HCT116 (cell line): ENCODE measurements at regions not wholly inside any gene's neighbourhood (a gene's known extent, or its start where the extent isn't known, plus 50 kb on each side); places are given as distances from the start of the nearest gene placed in this dataset.

ENCODE experiments used
- ATAC-seq: fragments of 200-7000 bp; cut with Tn5 transposase; 2 replicates; pipeline ENCODE4 v1.9.1; 2020; ENCODE audit warnings: mild to moderate bottlenecking, moderate library complexity
- BruUV-seq: library from RNA; stranded (reverse); fragments of 400-500 nt; replicated peaks from 2 replicates; lab custom pipeline; 2021; lab: Mats Ljungman, UMichigan
- CTCF ChIA-PET: fragments of 300-600 bp; sonication (Branson Sonifier 250); formaldehyde crosslinking; loops from one replicate; lab custom pipeline; 2021; ENCODE audit warnings: antibody characterized with exemption; lab: Charles Lee
- POLR2A ChIA-PET: fragments of 300-600, 350-600 bp; sonication (Branson Sonifier 250); formaldehyde crosslinking; loops from one replicate; lab custom pipeline; 2021; ENCODE audit warnings: antibody characterized with exemption; lab: Charles Lee
- RAD21 ChIA-PET, 2 experiments: fragments of 300-600 bp; sonication (Branson Sonifier 250); formaldehyde crosslinking; loops; one replicate each; lab custom pipeline; 2023; ENCODE audit warnings: low total read pairs in 2 of 2; ENCODE audit not compliant: uncharacterized antibody in 2 of 2, unreplicated experiment in 2 of 2, low non-redundant PET in 1 of 2; lab: Charles Lee
- DNase-seq: peaks from one replicate; pipeline ENCODE4 v3.0.0-alpha.2; 2010; ENCODE audit warnings: low read depth, low spot score
- H2AFZ ChIP-seq: fragments of 200-600 bp; shearing (Covaris generic), sonication (generic); 2 replicates; pipeline ENCODE4 v1.6.1; 2017; ENCODE audit warnings: low read depth, mixed run types, mixed read lengths, antibody characterized with exemption, low read length; ENCODE audit not compliant: poor library complexity, severe bottlenecking
- H3K27ac ChIP-seq: 2 replicates; pipeline ENCODE4 v1.5.1; 2012; ENCODE audit warnings: low read depth, low read length
- H3K27me3 ChIP-seq: fragments of 200-600 bp; sonication (generic); 2 replicates; pipeline ENCODE4 v1.6.1; 2016; ENCODE audit warnings: mixed run types, low read length, mixed read lengths; ENCODE audit not compliant: insufficient read depth
- H3K36me3 ChIP-seq, 2 experiments: fragments of 200-500 bp in 1 of 2; fragments of 200-600 bp in 1 of 2; sonication (Bioruptor generic) in 1 of 2; sonication (generic) in 1 of 2; 2 replicates each; pipeline versions ENCODE4 v1.5.1 to v1.6.1; 2014 to 2016; ENCODE audit warnings: low read length in 2 of 2, inconsistent platforms in 1 of 2, mixed read lengths in 1 of 2, mixed run types in 1 of 2; ENCODE audit not compliant: insufficient read depth in 2 of 2, control insufficient read depth in 1 of 2
- H3K4me1 ChIP-seq, 2 experiments: fragments of 200-600 bp in 1 of 2; sonication (generic) in 1 of 2; 2 replicates each; pipeline versions ENCODE4 v1.5.1 to v1.6.1; 2012 to 2017; ENCODE audit warnings: low read length in 2 of 2, inconsistent platforms in 1 of 2, mild to moderate bottlenecking in 1 of 2, mixed read lengths in 1 of 2, mixed run types in 1 of 2, moderate library complexity in 1 of 2; ENCODE audit not compliant: insufficient read depth in 2 of 2, control insufficient read depth in 1 of 2
- H3K4me2 ChIP-seq: fragments of 200-600 bp; sonication (generic); 2 replicates; pipeline ENCODE4 v1.6.1; 2017; ENCODE audit warnings: mixed run types, low read length, mixed read lengths
- H3K4me3 ChIP-seq, 2 experiments: fragments of 200-600 bp in 1 of 2; sonication (generic) in 1 of 2; replicated peaks in 1 of 2; 2 replicates each; pipeline ENCODE4 v1.5.1; 2011 to 2016; ENCODE audit warnings: low read length in 2 of 2, control low read depth in 1 of 2, low read depth in 1 of 2, mild to moderate bottlenecking in 1 of 2, mixed read lengths in 1 of 2, mixed run types in 1 of 2
- H3K79me2 ChIP-seq: fragments of 200-600 bp; sonication (generic); 2 replicates; pipeline ENCODE4 v1.6.1; 2017; ENCODE audit warnings: mild to moderate bottlenecking, mixed run types, low read length, moderate library complexity, mixed read lengths; ENCODE audit not compliant: insufficient read depth
- H3K9ac ChIP-seq: fragments of 200-600 bp; sonication (generic); 2 replicates; pipeline ENCODE4 v1.6.1; 2016; ENCODE audit warnings: low read length, mixed read lengths
- H3K9me2 ChIP-seq: fragments of 200-600 bp; sonication (generic), shearing (Covaris generic); 2 replicates; pipeline ENCODE4 v1.6.1; 2017; ENCODE audit warnings: mixed run types, mild to moderate bottlenecking, moderate library complexity; ENCODE audit not compliant: insufficient read depth
- H3K9me3 ChIP-seq, 2 experiments: fragments of 200-500 bp in 1 of 2; fragments of 200-600 bp in 1 of 2; sonication (Bioruptor generic) in 1 of 2; sonication (generic) in 1 of 2; 2 replicates each; pipeline ENCODE4 v1.6.1; 2014 to 2017; ENCODE audit warnings: low read length in 2 of 2, mixed read lengths in 2 of 2, inconsistent platforms in 1 of 2, low read depth in 1 of 2, mild to moderate bottlenecking in 1 of 2, mixed run types in 1 of 2, moderate library complexity in 1 of 2; ENCODE audit not compliant: control insufficient read depth in 1 of 2, insufficient read depth in 1 of 2
- H4K20me1 ChIP-seq: fragments of 200-600 bp; sonication (generic), shearing (Covaris generic); 2 replicates; pipeline ENCODE4 v1.6.1; 2017; ENCODE audit warnings: mixed run types, mild to moderate bottlenecking, moderate library complexity; ENCODE audit not compliant: insufficient read depth
- ATF3 ChIP-seq: IDR thresholded peaks from 2 replicates; pipeline ENCODE4 v1.6.1; 2012
- CBX3 ChIP-seq: IDR thresholded peaks from 2 replicates; pipeline ENCODE4 v1.6.1; 2012; ENCODE audit warnings: low read depth
- CEBPB ChIP-seq: IDR thresholded peaks from 2 replicates; pipeline ENCODE4 v1.6.1; 2012; ENCODE audit warnings: low read depth
- EGR1 ChIP-seq: IDR thresholded peaks from 2 replicates; pipeline ENCODE4 v1.6.1; 2012; ENCODE audit warnings: low read depth
- ELF1 ChIP-seq: IDR thresholded peaks from 2 replicates; pipeline ENCODE4 v1.6.1; 2012; ENCODE audit warnings: low read depth, borderline replicate concordance
- EZH2 ChIP-seq: fragments of 200-600 bp; sonication (generic); IDR thresholded peaks from 2 replicates; pipeline ENCODE4 v1.6.1; 2017; ENCODE audit warnings: antibody characterized with exemption, mixed run types
- FOSL1 ChIP-seq: IDR thresholded peaks from 2 replicates; pipeline ENCODE4 v1.6.1; 2012; ENCODE audit warnings: low read depth
- JUND ChIP-seq: IDR thresholded peaks from 2 replicates; pipeline ENCODE4 v1.6.1; 2012
- POLR2A ChIP-seq: IDR thresholded peaks from 2 replicates; pipeline ENCODE4 v1.7.0; 2011; ENCODE audit warnings: borderline replicate concordance; ENCODE audit not compliant: insufficient read depth, insufficient read length; ENCODE audit errors: extremely low read depth
- POLR2AphosphoS5 ChIP-seq: IDR thresholded peaks from 2 replicates; pipeline ENCODE4 v1.6.1; 2011; ENCODE audit warnings: mild to moderate bottlenecking, low read depth, low read length, moderate library complexity
- RAD21 ChIP-seq: IDR thresholded peaks from 2 replicates; pipeline ENCODE4 v1.6.1; 2012; ENCODE audit warnings: low read depth, mild to moderate bottlenecking
- REST ChIP-seq: IDR thresholded peaks from 2 replicates; pipeline ENCODE4 v1.6.1; 2012; ENCODE audit warnings: low read depth
- SIN3A ChIP-seq: IDR thresholded peaks from 2 replicates; pipeline ENCODE4 v1.6.1; 2012; ENCODE audit warnings: low read depth
- SRF ChIP-seq: IDR thresholded peaks from 2 replicates; pipeline ENCODE4 v1.6.1; 2012; ENCODE audit warnings: low read depth
- YY1 ChIP-seq: IDR thresholded peaks from 2 replicates; pipeline ENCODE4 v1.6.1; 2011; ENCODE audit warnings: low read length, low read depth, moderate library complexity, mild to moderate bottlenecking; ENCODE audit not compliant: insufficient replicate concordance; ENCODE audit errors: extremely low read depth
- ZBTB33 ChIP-seq: IDR thresholded peaks from 2 replicates; pipeline ENCODE4 v1.6.1; 2011; ENCODE audit warnings: mild to moderate bottlenecking, low read length, moderate library complexity; ENCODE audit not compliant: insufficient replicate concordance; ENCODE audit errors: extremely low read depth
- ZFX ChIP-seq: fragments of 450-650 bp; IDR thresholded peaks from 2 replicates; pipeline ENCODE4 v1.6.1; 2017
- ZNF274 ChIP-seq: fragments of 200-500 bp; sonication (Bioruptor generic); IDR thresholded peaks from 2 replicates; pipeline ENCODE4 v1.6.1; 2014; ENCODE audit warnings: mild to moderate bottlenecking, low read depth, low read length, inconsistent platforms
- intact Hi-C: fragments of 100-400 bp; cut with micrococcal nuclease; formaldehyde crosslinking; loops from 2 replicates; pipeline ENCODE4 v1.10.0; 2022
- TF ChIP-seq, protein P1 (sequence below): IDR thresholded peaks from 2 replicates; pipeline ENCODE4 v1.6.1; 2012

GRCh38 chr14:94850309-94851211 is 80.6 kb upstream of the GSC start (continued):
- TF ChIP-seq REST (no peak), POLR2AphosphoS5 (no peak), EZH2 (no peak), ZNF274 (no peak), CBX3 (no peak), EGR1 (no peak)
- TF ChIP-seq, protein P1, sequence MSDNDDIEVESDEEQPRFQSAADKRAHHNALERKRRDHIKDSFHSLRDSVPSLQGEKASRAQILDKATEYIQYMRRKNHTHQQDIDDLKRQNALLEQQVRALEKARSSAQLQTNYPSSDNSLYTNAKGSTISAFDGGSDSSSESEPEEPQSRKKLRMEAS, result no peak

- Histone ChIP-seq H3K9ac (no peak overlapping the region), H2AFZ (no peak overlapping the region), H4K20me1 (no peaks in the 10 kb centered on the region), H3K27ac (no peak overlapping the region), H3K27me3 (no peaks in the 10 kb centered on the region), H3K36me3 (no peaks in the 10 kb centered on the region), H3K9me3 (no peaks in the 10 kb centered on the region), H3K4me1 (no peaks in the 10 kb centered on the region), H3K4me3 (no peak overlapping the region), H3K79me2 (no peaks in the 10 kb centered on the region), H3K4me2 (no peak overlapping the region), H3K9me2 (no peaks in the 10 kb centered on the region)
- ChIA-PET POLR2A (no interaction called here), RAD21 (no interaction called here), CTCF (no interaction called here)
- no peak for DNase-seq
- intact Hi-C loops, result no loop called here
- ATAC-seq, result no peak
- BruUV-seq, result no TSS peak
- TF ChIP-seq RAD21 (no peak), ZBTB33 (no peak), EGR1 (no peak), JUND (no peak), CEBPB (no peak), POLR2AphosphoS5 (no peak), ZFX (no peak), ATF3 (no peak), FOSL1 (no peak), SRF (no peak), POLR2A (no peak), ZNF274 (no peak), EZH2 (no peak), CBX3 (no peak), SIN3A (no peak), YY1 (no peak), ELF1 (no peak)
- TF ChIP-seq, protein P1, result no peak
Observed at GRCh38 chr14:94844593-94845152, 74.8 kb upstream of the GSC start.
